NOMO-1 treated with dmso at 0.1 percent for 144 hours (cell line): ENCODE measurements at regions not wholly inside any gene's neighbourhood (a gene's known extent, or its start where the extent isn't known, plus 50 kb on each side); places are given as distances from the start of the nearest gene placed in this dataset.

Experiments used
- DNase-seq: peaks from one replicate; lab custom pipeline; 2025; ENCODE audit not compliant: unreplicated experiment; lab: John Stamatoyannopoulos, UW

DNA sequence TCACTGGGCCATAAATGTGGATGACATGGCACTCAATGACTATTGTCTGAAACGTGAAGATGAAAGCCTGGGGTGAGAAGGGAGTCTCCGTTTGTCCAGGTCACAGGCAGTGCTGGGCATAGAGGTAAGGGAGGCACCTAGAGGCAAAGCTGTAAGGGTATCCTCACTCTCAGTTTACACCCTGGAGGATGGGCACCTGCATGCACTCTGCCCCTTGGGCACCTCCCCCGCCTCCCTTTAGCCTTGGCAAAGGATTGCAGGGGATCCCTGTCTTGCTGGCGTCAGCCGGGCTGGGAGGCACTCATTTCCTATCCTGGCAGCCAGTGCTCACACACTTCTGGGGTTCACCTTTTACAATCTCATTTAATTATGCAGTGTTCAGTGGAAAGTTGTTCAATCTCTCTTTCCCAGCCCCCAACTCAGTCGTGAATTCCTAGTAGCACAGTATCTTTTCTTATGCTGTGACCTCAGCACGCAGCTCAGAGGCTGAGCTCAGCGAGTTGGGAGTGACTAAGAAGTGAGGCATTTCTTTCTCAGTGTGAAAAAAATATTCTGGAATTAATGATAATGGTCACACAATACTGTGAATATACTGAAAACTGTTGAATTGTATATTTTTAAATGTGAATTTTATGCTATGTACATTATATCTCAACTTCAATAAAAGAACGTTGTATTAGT, 866.6 kb downstream of the BRD1 start:
- no peak for DNase-seq

DNA sequence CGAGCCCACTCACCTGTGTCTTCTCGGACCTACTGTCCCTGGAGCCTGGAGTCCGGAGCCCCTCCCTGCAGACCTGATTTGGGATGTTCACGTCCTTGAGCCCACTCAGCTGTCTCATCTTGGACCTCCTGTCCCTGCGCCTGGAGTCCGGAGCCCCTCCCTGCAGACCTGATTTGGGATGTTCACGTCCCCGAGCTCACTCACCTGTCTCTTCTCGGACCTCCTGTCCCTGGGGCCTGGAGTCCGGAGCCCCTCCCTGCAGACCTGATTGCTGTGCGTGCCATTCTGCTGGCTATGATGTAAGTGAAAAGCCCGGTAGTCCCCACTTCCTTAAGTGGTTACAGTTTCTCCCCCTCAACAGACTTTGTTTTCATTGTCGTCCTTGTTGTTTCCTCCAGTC, 867.1 kb downstream of the BRD1 start:
- no peak for DNase-seq

DNA sequence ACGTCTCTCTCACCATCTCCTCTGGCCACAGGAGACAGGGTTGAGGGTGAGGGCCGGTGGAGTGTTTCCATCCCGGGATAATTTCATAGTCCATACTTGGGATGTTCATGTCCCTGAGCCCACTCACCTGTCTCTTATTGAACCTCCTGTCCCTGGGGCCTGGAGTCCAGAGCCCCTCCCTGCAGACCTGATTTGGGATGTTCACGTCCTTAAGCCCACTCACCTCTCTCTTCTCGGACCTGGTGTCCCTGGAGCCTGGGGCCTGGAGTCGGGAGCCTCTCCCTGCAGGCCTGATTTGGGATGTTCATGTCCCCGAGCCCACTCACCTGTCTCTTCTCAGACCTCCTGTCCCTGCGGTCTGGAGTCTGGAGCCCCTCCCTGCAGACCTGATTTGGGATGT, 868.2 kb downstream of the BRD1 start:
- DNase-seq: no peak

DNA sequence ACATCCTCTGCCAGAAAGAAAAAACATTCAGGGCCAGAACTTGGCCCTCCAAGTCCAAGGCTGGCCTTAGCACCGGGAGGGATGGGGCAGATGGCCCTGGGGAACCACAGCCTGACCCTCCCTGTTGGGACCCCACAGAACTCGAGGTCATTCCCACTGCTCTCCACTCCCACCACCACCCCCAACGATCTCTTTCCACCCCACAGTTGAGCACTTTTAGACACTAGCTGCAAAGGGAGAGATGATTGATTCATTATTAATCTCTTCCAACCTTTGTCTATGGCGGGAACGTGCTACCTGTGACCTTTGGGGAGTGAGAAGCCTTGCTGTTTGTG, 869.7 kb downstream of the BRD1 start:
- DNase-seq: no peak

DNA sequence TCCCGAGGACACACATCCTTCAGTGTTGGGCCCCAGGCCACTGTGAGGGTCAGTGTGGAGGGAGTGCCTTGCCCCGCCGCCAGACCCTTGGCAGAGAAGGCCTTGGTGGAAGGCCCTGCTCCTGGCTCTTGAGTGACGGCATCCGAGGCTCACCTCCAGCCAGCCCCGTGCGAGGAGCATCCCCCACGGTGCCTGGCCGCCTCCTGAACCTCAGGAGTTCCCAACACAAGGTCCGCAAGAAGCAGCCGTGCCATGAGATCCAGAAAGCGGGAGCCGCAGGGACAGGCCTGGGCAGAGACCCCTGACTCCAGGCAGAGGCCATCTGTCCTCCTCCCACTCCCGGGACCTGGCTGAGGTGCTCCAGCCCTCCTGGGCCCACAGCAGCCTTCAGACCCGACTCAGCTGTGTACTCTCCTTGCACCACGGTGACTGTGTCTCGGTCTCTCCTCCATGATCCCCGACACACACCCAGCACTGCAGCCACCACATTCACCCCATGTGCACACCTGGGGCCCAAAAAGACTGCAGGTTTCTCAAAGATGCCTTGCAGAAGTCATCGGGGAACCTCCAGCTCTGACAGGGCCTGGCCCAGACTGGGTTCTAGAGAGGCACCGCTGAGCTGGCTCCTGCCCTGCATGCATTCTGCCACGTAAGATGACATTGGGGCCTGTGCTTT, 870.2 kb downstream of the BRD1 start:
- DNase-seq: no peak

DNA sequence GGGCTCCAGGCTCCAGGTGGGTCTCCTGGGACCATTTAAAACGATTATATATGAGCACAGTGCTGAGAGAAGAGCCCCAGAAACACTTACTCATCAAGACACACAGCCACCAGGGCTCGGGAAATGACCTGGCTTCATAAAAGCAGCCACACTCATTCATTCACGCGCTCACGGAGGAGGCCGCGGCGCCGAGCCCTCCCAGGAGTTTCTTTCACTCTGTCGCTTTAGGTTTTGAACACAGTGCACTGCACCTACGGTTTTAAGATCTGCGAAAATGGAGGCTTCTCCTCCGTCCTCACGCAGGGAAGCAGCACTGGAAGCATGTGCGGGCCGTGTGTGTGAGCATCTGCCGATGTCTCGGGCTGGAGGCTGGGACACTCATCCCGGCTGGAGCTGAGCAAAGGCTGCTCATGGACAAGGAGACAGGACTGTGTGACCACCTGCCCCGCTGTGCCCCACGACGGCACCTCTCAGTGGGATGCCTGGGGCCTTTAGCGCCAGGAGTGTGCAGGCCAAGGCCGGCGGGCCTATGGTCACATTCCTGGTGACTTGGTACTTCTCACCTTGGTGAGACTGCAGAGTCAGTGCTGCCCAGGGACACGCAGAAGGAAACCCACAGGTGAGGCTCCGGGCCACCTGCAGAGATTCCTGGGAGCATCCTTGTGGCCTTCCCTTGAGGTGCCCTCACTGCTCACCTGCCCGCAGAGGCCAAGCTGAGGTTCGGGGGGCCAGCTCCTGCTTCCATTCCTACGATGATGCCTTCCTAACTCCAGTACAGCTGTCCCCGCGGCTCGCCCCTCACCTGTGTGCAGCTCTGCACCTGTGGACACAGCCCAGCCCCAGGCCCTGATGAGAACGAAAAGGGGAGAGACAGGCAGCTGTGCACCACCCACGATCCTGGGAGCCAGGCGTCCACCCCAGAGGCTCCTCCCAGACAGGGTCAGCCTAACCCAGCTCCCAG, 872.0 kb downstream of the BRD1 start:
- DNase-seq: no peak

DNA sequence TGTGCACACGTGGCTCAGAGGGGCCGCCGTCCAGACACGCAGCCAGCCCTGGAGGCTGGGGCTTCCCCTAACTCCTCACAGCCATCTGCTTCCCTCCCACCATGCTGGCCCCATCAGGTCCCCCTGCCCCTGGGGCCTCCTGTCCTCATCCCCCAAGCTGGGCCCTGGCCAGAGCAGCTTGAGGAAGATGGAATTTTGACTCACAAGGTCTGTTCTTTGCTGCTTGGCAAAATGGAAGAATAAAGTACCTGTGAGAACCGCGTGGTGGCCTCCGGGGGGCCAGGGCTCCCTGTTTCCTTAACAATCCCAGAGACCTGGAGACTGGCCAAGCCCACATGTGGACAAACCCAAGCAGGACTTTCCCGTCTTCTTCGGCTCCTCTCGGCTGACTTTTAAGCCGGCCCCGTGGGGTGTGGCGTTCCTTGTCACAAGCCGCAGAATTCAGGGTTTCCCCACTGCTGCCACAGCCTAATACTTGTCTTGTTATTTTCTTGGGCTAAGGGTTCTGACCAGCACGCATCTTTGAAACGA, 872.8 kb downstream of the BRD1 start:
- no peak for DNase-seq

DNA sequence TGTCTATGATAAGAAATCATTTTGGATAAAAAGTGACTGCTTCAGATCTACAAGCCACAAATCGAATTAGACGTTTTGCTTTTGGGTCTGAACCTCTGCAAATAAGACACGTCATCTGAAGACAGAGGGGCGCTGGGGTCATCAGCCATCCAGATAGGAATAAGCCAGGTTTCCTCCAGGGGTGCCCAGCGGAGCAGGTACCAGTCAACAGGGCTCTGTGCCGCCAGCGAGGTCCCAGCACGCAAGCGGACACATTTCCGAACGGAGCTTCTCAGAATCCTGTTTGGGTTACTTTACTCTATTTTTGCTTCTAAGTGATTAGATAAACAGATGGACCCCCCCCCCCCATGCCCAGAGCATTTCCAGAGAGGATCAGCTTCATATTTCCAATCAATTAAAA, 873.8 kb downstream of the BRD1 start:
- DNase-seq: no peak

DNA sequence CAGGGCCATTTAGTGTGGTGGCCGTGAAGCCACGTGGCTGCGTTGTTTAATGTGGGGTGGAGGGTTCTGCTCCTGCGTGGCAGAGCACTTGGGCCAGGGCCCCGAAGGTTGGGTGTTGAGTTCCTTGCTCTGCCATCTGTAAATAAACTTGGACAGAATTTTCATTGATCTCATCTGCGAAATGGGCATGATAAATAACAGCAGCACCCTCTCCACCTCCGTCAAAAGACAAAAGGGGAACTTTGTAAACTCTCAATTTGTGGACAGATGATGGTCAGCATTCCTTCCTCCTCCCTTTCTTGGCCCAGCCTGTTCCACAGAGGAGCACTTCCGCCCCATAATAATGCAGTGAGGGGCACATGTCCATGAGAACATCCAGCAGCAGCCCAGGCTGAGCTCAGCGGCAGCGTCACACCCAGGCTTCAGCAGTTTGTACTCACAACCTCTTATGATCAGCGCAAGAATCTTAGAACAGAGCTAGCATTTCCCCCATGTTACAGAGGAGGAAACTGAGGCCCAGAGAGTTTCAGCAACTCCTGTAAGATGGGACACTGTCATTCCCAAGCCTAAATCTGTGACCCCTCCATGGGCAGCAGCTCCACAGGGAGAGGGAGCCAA, 874.5 kb downstream of the BRD1 start:
- no peak for DNase-seq

DNA sequence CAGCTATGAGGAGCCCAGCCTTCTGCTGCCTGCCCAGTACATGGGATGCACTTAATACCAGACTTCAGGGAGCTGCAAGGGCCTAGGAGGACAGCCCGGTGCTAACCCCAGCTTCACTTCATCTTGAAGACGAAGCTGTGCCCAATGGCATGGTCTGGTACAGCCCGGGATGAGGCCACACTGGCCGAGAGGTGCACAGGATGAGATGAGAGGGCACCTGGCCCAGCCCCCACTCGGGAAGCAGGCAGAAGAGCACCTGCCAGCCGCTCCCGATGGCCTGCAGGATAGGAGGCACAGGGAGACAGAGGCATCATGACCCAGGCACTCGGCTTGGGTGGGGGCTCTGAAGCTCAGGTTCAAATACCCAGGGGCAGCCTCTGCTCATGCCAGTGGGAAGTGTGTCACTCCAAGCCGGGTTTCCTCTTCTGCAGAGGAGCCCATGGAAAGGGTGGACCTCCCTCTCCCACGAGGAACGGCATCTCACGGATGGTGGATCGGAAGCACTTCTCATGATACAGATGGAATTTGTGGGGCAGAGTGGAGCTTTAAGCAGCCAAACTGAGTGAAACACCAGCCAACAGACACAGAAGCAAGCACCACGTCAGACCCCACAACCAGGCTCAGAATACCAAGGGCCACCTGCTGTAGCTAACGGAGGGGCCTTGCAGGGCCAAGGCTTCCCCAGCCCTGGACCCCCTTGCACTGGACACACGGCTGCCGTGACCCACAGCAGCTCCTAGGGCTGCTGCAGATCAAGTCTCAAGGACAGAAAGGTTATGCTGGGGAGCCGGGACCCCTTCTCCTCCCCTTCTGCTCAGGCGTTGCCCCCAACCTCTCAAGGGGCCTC, 875.2 kb downstream of the BRD1 start:
- no peak for DNase-seq

DNA sequence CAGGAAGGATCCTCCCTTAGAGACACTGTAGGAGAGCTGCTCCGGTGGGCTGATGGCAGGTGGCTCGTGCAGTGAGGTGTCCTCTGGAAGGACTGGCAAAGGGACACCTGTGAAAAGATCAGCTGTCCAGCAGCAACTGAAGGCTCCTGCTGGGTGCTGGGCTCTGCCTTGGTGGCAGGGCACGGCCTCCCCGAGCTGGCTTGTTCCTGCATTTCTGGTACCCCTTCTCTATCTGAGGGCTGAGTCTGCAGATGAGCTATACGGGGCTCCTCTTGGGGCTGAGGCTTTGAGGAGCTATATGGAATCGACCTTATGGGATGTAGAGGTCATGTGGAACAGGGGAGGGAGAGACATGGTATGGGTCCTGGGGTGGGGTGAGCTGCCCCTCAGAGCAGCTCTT, 875.8 kb downstream of the BRD1 start:
- no peak for DNase-seq

DNA sequence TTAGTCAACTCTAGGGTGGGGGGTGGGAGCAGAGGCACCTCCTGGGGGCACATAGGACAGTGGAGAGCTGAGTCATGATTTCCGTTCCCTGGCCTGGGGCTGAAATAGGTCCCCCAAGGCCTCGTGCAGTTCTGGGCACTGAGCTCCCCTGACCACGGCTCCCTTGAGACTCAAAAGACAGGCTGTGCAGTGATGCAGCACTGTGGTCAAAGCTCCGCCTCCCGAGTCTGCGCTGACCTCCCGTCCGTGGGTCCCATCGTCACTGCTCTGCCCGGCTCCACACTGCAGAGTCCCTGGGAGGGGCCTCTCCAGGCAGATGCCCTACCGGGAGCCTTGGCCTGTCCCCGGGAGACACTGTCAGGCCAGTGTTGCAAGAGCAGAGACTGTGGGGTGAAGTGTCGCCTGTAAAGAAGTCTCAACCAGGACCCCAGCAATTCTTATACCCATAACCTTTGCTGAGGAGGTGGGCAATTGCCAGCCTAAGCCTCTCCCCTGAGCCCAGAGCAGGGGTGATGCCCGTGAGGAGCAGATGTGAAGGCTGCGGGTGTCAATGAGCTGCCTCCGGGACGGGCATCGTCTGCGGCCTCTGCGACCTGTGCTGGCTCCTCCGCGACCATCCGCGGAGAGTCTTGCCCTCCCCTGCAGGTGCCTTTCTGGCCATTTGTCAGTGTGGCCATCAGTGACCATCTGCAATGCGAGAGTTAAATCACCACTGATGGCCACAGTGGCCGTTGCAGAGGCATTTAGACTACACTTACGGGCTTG, 877.3 kb downstream of the BRD1 start:
- DNase-seq: no peak

DNA sequence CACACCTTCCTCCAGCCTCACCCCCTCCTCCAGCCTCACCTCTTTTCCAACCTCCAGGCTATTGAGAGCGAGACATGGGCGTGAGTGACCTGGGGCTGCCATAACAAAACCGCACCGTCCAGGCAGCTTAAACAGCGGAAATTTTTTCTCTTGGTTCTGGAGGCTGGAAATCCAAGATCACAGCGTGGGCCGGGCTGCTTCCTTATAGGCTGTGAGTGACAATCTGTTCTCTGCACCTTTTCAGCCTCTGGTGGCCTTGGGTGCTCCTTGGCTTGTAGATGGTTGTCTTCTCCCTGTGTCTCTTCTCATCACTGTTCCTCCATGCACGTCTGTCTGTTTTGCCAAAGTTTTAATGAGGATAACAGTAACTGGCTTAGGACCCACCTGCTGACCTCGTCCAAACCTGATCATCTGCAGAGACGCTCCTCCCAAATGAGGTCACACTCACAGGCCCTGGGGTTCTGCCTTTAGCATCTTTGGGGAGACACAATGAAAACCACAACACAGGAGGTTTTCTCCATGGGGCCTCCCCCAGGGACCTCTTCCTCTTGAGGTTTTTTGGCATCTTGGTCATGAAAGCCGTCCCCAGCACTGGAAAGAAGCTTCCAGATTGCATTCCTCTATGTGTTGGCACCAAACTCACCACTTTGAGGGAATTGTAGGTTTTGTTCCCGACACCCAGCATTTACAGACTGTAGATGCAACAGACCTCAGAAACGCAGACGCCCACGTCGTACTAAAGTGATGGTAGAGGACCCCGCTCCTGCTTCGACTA, 878.1 kb downstream of the BRD1 start:
- no peak for DNase-seq

DNA sequence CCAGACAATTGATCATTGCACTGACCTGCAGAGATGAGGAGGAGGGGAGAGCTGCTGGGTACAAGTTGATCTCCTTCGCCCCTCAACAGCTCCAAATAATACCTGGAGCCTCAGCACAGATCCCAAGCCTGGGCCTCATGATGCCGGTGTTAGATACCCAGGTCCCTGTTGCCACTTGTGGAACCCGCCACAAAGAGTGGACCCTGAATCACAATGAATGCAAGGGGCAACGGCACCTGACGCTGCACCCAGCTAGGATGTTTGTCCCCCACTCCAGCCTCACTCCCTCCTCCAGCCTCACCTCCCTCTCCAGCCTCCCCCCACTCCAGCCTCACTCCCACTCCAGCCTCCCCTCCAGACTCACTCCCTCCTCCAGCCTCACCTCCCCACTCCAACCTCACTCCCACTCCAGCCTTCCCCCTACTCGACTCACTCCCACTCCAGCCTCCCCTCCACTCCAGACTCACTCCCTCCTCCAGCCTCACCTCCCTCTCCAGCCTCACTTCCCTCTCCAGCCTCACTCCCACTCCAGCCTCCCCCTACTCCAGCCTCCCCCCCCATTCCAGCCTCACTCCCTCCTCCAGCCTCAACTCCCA, 879.0 kb downstream of the BRD1 start:
- no peak for DNase-seq

DNA sequence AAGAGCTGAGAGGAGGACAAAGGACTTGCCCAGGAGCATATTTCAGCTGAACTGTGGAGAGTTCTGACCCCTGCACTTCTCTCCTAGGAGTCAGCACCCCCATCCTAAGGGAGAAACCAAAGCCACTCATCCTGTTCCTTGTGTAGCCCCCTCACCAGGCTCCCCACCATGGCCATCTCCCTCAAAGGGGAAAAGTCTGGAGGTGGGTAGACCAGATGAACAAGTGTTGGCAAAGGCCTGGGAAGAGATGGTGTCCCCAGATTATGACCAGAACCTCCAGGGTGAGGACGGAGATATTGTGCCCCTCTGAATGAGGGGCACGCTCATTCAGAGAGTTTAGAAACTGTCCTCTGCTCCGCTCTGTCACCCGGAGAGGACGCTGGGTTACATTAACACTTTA, 880.0 kb downstream of the BRD1 start:
- no peak for DNase-seq

DNA sequence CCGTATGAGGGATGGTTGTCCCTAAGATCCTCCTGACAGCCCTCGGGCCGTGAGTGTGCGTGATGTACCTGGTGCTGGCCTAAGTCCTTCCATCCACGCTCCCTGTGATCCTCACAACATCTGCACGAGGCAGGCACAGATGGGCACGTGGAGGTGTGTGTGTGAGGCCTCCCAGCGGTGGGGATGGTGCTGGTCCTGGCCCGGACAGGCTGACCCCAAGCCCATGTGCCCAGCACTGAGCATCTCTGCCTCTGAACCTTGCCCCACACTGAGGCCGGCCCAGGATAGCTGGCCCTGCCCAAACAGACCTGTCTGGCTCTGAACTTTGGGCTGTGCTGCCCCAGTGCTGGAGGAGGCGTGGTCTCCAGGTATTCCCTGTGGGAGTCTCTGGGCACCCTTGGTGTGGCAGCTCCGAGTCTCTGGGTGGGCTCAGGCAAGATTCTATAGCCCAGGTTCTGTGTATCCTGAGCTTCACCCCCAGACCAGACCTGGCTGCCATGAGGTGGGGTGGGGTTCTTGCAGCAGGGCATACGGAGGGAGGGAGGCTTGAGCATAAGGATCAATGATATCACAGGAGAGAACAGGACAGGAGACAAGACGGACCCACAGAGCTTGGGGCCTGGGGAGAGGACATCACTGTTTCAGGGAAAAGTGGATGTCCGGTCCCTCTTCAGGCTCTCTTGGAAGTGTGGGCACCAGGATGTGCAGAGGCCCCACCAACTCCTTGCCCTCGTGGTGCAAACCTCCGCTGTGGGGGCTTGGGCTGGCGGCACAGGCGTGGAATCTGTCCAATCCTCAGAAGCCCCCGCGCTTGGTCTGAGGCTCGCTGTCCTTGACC, 881.8 kb downstream of the BRD1 start:
- no peak for DNase-seq

DNA sequence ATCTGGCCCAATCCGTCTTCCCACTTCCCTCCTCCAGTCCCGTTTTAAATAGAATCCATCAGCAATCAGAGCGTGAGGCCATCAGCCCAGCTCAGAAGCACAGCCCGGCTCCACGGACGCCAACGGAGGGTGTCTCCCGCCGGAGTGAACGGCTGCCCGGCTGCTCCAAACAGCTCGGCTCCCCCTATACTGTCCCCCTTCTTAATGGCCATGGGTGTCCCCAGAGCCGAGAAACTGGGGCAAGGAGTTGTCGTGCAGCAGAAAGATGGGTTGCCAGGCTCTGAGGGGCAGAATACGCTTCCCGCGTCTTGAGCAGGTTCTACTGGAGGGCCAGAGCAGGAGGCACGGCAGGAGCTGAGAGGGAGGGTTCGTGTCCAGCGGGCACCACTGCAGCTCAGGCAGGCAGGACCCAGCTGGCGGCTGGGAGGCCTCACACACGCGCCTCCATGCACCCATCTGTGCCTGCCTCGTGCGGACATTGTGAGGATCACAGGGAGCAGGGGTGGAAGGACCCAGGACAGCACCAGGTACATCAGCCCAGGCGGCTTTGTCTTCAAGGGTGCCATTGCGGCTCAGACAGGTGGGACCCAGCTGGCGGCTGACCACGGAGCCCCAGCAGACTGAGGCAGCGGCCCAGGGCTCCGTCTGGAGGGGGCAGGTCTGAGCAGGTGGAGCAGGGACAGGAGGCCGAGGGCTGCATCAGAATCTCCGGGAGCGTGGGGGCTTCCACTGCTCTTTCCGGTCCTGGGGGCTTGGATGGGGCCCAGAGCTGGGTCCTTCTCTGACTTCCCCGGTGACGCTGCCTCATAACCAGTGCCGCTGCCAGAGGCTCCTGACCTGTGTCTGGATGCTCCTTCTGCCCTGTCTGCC, 882.7 kb downstream of the BRD1 start:
- DNase-seq: no peak
